PC-3 (cell line): ENCODE measurements at regions not wholly inside any gene's neighbourhood (a gene's known extent, or its start where the extent isn't known, plus 50 kb on each side); places are given as distances from the start of the nearest gene placed in this dataset.

Experiments
- ATAC-seq: fragments of 200-7000 bp; cut with Tn5 transposase; 2 replicates; pipeline ENCODE4 v1.9.1; 2020; ENCODE audit warnings: mild to moderate bottlenecking, moderate library complexity
- BruUV-seq: library from RNA; stranded (reverse); fragments of 400-500 nt; replicated peaks from 2 replicates; lab custom pipeline; 2021; lab: Mats Ljungman, UMichigan
- CTCF ChIA-PET: fragments of 300-600 bp; sonication (Branson Sonifier 250); formaldehyde crosslinking; loops from one replicate; lab custom pipeline; 2022; ENCODE audit warnings: antibody characterized with exemption; lab: Charles Lee
- POLR2A ChIA-PET: fragments of 300-600 bp; sonication (Branson Sonifier 250); formaldehyde crosslinking; loops from one replicate; lab custom pipeline; 2022; ENCODE audit warnings: antibody characterized with exemption; ENCODE audit not compliant: unreplicated experiment; lab: Charles Lee
- DNase-seq: peaks from one replicate; pipeline ENCODE4 v3.0.0-alpha.2; 2015
- H2AFZ ChIP-seq: fragments of 300-600 bp; sonication (generic); 2 replicates; pipeline ENCODE4 v1.6.0; 2016; ENCODE audit warnings: antibody characterized with exemption, low read length
- H3F3A ChIP-seq: fragments of 300-600 bp; sonication (generic); one replicate; pipeline ENCODE4 v1.6.0; 2017; ENCODE audit warnings: antibody characterized with exemption, low read length, control low read depth, mild to moderate bottlenecking; ENCODE audit not compliant: unreplicated experiment
- H3K27ac ChIP-seq: fragments of 300-600 bp; sonication (generic); 2 replicates; pipeline ENCODE4 v1.5.1; 2016; ENCODE audit warnings: mild to moderate bottlenecking, low read length
- H3K27me3 ChIP-seq: fragments of 300-600 bp; sonication (generic); 2 replicates; pipeline ENCODE4 v1.6.1; 2016; ENCODE audit warnings: low read length, mixed read lengths
- H3K36me3 ChIP-seq: fragments of 300-600 bp; sonication (generic); 2 replicates; pipeline ENCODE4 v1.6.1; 2016; ENCODE audit warnings: low read depth, mixed run types, low read length, mixed read lengths
- H3K4me1 ChIP-seq: fragments of 300-600 bp; sonication (generic); 2 replicates; pipeline ENCODE4 v1.5.1; 2016; ENCODE audit warnings: low read length; ENCODE audit not compliant: insufficient read depth
- H3K4me2 ChIP-seq: fragments of 300-600 bp; sonication (generic); 2 replicates; pipeline ENCODE4 v1.6.0; 2016; ENCODE audit warnings: low read length
- H3K4me3 ChIP-seq: fragments of 300-600 bp; sonication (generic); 2 replicates; pipeline ENCODE4 v1.5.1; 2016; ENCODE audit warnings: mild to moderate bottlenecking, low read length, mixed read lengths
- H3K79me2 ChIP-seq: fragments of 300-600 bp; sonication (generic); 2 replicates; pipeline ENCODE4 v1.6.1; 2017; ENCODE audit warnings: low read length, mixed read lengths
- H3K9ac ChIP-seq: fragments of 300-600 bp; sonication (generic); 2 replicates; pipeline ENCODE4 v1.6.0; 2016; ENCODE audit warnings: mild to moderate bottlenecking, low read length
- H3K9me2 ChIP-seq: fragments of 300-600 bp; sonication (generic); replicated peaks from 2 replicates; pipeline ENCODE4 v1.6.1; 2016; ENCODE audit warnings: mixed run types, low read length, mixed read lengths
- H3K9me3 ChIP-seq: fragments of 300-600 bp; sonication (generic); 2 replicates; pipeline ENCODE4 v1.6.1; 2016; ENCODE audit warnings: low read length, mixed read lengths
- H4K20me1 ChIP-seq: fragments of 300-600 bp; sonication (generic); 2 replicates; pipeline ENCODE4 v1.6.1; 2016; ENCODE audit warnings: low read length, mixed read lengths
- CTCF ChIP-seq: fragments of 300-600 bp; sonication (generic); conservative IDR thresholded peaks from 2 replicates; pipeline ENCODE4 v1.5.1; 2017; ENCODE audit warnings: antibody characterized with exemption, low read depth, mild to moderate bottlenecking, low read length
- EZH2 ChIP-seq: fragments of 300-600 bp; sonication (generic); IDR thresholded peaks from one replicate; pipeline ENCODE4 v1.6.1; 2017; ENCODE audit warnings: antibody characterized with exemption, mild to moderate bottlenecking, low read length; ENCODE audit not compliant: unreplicated experiment
- EZH2phosphoT487 ChIP-seq: fragments of 300-600 bp; sonication (generic); IDR thresholded peaks from 2 replicates; pipeline ENCODE4 v1.6.1; 2018; ENCODE audit warnings: mild to moderate bottlenecking, antibody characterized with exemption, low read length, borderline replicate concordance
- intact Hi-C: fragments of 100-400 bp; cut with micrococcal nuclease; formaldehyde crosslinking; loops from 2 replicates; pipeline ENCODE4 v1.9.0; 2023

DNA sequence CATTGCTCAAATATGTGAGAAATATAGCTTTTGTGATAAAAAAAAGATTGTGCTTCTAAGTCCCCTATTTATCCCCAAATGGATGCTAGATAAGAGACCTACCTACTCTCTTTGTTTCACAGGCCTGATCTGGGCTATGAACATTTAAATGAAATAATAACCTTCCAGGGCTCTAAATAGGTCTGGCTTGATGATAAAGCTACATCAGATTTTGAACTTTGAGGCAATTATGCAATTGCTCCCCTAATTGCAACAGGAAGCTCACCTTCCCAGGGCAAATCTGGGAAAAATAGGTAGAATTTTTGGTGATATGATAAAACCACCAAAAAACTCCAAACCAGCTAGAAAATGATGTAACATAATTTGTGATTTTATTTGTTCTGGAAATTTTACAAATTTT is 624.5 kb downstream of the PKHD1 start:
- POLR2A ChIA-PET = no interaction called here
- H3F3A ChIP-seq = no peaks in the 10 kb centered on the region
- H4K20me1 ChIP-seq = no peaks in the 10 kb centered on the region
- no peak overlapping the region for H3K9ac ChIP-seq
- TF ChIP-seq EZH2 = no peak
- TF ChIP-seq CTCF = no peak
- no peak for TF ChIP-seq EZH2phosphoT487
- no peak for DNase-seq
- CTCF ChIA-PET = no interaction called here
- H3K36me3 ChIP-seq = no peaks in the 10 kb centered on the region
- intact Hi-C loops = no loop called here
- no peaks in the 10 kb centered on the region for H3K4me1 ChIP-seq
- H3K9me3 ChIP-seq = no peaks in the 10 kb centered on the region
- no peak overlapping the region for H2AFZ ChIP-seq
- H3K4me3 ChIP-seq = no peak overlapping the region
- H3K27me3 ChIP-seq = peaks cover 17% of the 10 kb centered on the region; the same call in 1 of the 2 replicates
- ATAC-seq = no peak
- H3K9me2 ChIP-seq = no peaks in the 10 kb centered on the region
- no peaks in the 10 kb centered on the region for H3K79me2 ChIP-seq
- no TSS peak for BruUV-seq
- no peak overlapping the region for H3K27ac ChIP-seq
- H3K4me2 ChIP-seq = no peak overlapping the region

- no peaks in the 10 kb centered on the region for H3K36me3 ChIP-seq
These were observed 624.1 kb downstream of the PKHD1 start for GRCh38 chr6:51463321-51463720.

More at GRCh38 chr6:51463321-51463720, 624.1 kb downstream of the PKHD1 start:
- POLR2A ChIA-PET = no interaction called here
- Histone ChIP-seq H3K4me1 (no peaks in the 10 kb centered on the region), H3K4me3 (no peak overlapping the region), H3K27me3 (peaks cover 17% of the 10 kb centered on the region; the same call in 1 of the 2 replicates), H4K20me1 (no peaks in the 10 kb centered on the region), H3K9me3 (no peaks in the 10 kb centered on the region), H3K4me2 (no peak overlapping the region), H3K9ac (no peak overlapping the region), H3K27ac (no peak overlapping the region), H3K9me2 (no peaks in the 10 kb centered on the region), H2AFZ (no peak overlapping the region), H3F3A (no peaks in the 10 kb centered on the region), H3K79me2 (no peaks in the 10 kb centered on the region)
- DNase-seq = no peak
- no peak for ATAC-seq
- no TSS peak for BruUV-seq
- CTCF ChIA-PET = no interaction called here
- intact Hi-C loops = no loop called here
- TF ChIP-seq CTCF = no peak
- TF ChIP-seq EZH2phosphoT487 = no peak
- no peak for TF ChIP-seq EZH2
